Endodermal cell (in vitro differentiated cells): ENCODE measurements at regions not wholly inside any gene's neighbourhood (a gene's known extent, or its start where the extent isn't known, plus 50 kb on each side); places are given as distances from the start of the nearest gene placed in this dataset.

Source experiments
- DNase-seq: peaks from one replicate; pipeline ENCODE4 v3.0.0-alpha.2; 2017
- H3K27ac ChIP-seq: 2 replicates; pipeline ENCODE4 v1.5.1; 2013; ENCODE audit warnings: mild to moderate bottlenecking, low read depth, low read length, moderate library complexity
- H3K27me3 ChIP-seq: 2 replicates; pipeline ENCODE4 v1.6.1; 2013; ENCODE audit warnings: mild to moderate bottlenecking, low read length, moderate library complexity; ENCODE audit not compliant: insufficient read depth, control insufficient read depth, poor library complexity, severe bottlenecking
- H3K36me3 ChIP-seq: 2 replicates; pipeline ENCODE4 v1.7.0; 2013; ENCODE audit warnings: mild to moderate bottlenecking, low read length, moderate library complexity; ENCODE audit not compliant: control insufficient read depth, insufficient read depth
- H3K4me1 ChIP-seq: one replicate; pipeline ENCODE4 v1.7.0; 2013; ENCODE audit warnings: low read length; ENCODE audit not compliant: control insufficient read depth, insufficient read depth
- H3K4me3 ChIP-seq: 2 replicates; pipeline ENCODE4 v1.5.1; 2013; ENCODE audit warnings: mild to moderate bottlenecking, low read length, moderate library complexity
- H3K9ac ChIP-seq: 2 replicates; pipeline ENCODE4 v1.6.1; 2013; ENCODE audit warnings: mild to moderate bottlenecking, low read length, moderate library complexity; ENCODE audit not compliant: poor library complexity, severe bottlenecking; ENCODE audit errors: extremely low read depth
- H3K9me3 ChIP-seq: 2 replicates; pipeline ENCODE4 v1.6.1; 2013; ENCODE audit warnings: mild to moderate bottlenecking, low read length, moderate library complexity; ENCODE audit not compliant: control insufficient read depth
- H3K27ac Mint-ChIP-seq: 2 replicates; pipeline ENCODE4 v1.8.0; 2020; ENCODE audit warnings: mixed read lengths
- H3K27me3 Mint-ChIP-seq: 2 replicates; pipeline ENCODE4 v1.8.0; 2021; ENCODE audit warnings: mild to moderate bottlenecking, mixed read lengths; ENCODE audit not compliant: insufficient read depth
- H3K36me3 Mint-ChIP-seq: 2 replicates; pipeline ENCODE4 v1.8.0; 2020; ENCODE audit warnings: low read depth, mixed read lengths
- H3K4me1 Mint-ChIP-seq: 2 replicates; pipeline ENCODE4 v1.8.0; 2020; ENCODE audit warnings: mixed read lengths
- H3K4me3 Mint-ChIP-seq: 2 replicates; pipeline ENCODE4 v1.8.0; 2020; ENCODE audit warnings: mild to moderate bottlenecking, moderate library complexity, mixed read lengths
- H3K9me3 Mint-ChIP-seq: 2 replicates; pipeline ENCODE4 v1.8.0; 2020; ENCODE audit warnings: mild to moderate bottlenecking, mixed read lengths
- CTCF ChIP-seq: fragments of 200-600 bp; sonication (generic); conservative IDR thresholded peaks from 2 replicates; pipeline ENCODE4 v1.5.0; 2021; ENCODE audit warnings: antibody characterized with exemption, mild to moderate bottlenecking
- WGBS, 2 experiments: methylation state at CpG; one replicate each; pipeline versions ENCODE4 v1.1.5 to v1.1.7; 2013; ENCODE audit warnings: missing lambda C conversion rate in 2 of 2, mixed read lengths in 1 of 2; ENCODE audit not compliant: insufficient coverage in 1 of 2, insufficient read length in 1 of 2; 5-methylcytosine and 5-hydroxymethylcytosine counted together

- no peaks in the 10 kb centered on the region for H3K36me3 ChIP-seq
- no peak overlapping the region for H3K27ac ChIP-seq
- no peaks in the 10 kb centered on the region for H3K4me1 Mint-ChIP-seq
- H3K4me1 ChIP-seq = no peaks in the 10 kb centered on the region
- H3K4me3 Mint-ChIP-seq = no peak overlapping the region
- H3K4me3 ChIP-seq = no peak overlapping the region
- no peak overlapping the region for H3K9ac ChIP-seq
- no peak overlapping the region for H3K27ac Mint-ChIP-seq
- H3K9me3 ChIP-seq = no peaks in the 10 kb centered on the region
- DNase-seq = no peak
- no peaks in the 10 kb centered on the region for H3K27me3 ChIP-seq
- 60 to 85% methylated on average over 1 to 10 of the region's 11 CpGs for WGBS, 2 experiments
- H3K36me3 Mint-ChIP-seq = no peaks in the 10 kb centered on the region
- no peak for TF ChIP-seq CTCF
- no peaks in the 10 kb centered on the region for H3K27me3 Mint-ChIP-seq
- no peaks in the 10 kb centered on the region for H3K9me3 Mint-ChIP-seq
Observed at GRCh38 chr3:193157051-193157450, 84.0 kb upstream of the PLAAT1 start.

GRCh38 chr3:193165431-193166120 lies 75.4 kb upstream of the PLAAT1 start:
- Mint-ChIP-seq H3K27me3 (no peaks in the 10 kb centered on the region), H3K4me1 (peaks cover 4% of the 10 kb centered on the region), H3K9me3 (no peaks in the 10 kb centered on the region), H3K27ac (no peak overlapping the region), H3K36me3 (no peaks in the 10 kb centered on the region), H3K4me3 (no peak overlapping the region)
- no peak overlapping the region for H3K4me3 ChIP-seq
- no peaks in the 10 kb centered on the region for H3K4me1 ChIP-seq
- no peaks in the 10 kb centered on the region for H3K9me3 ChIP-seq
- TF ChIP-seq CTCF = no peak
- DNase-seq = no peak
- no CpG with 5 or more reads among the region's 4 CpGs for WGBS, 2 experiments
- H3K9ac ChIP-seq = no peak overlapping the region
- no peaks in the 10 kb centered on the region for H3K27me3 ChIP-seq
- no peak overlapping the region for H3K27ac ChIP-seq
- H3K36me3 ChIP-seq = no peaks in the 10 kb centered on the region

GRCh38 chr3:193168931-193169330 lies 72.1 kb upstream of the PLAAT1 start:
- H3K4me3 Mint-ChIP-seq = no peak overlapping the region
- DNase-seq = no peak
- no peaks in the 10 kb centered on the region for H3K27me3 ChIP-seq
- H3K9me3 ChIP-seq = no peaks in the 10 kb centered on the region
- no peak for TF ChIP-seq CTCF
- H3K9ac ChIP-seq = no peak overlapping the region
- no peaks in the 10 kb centered on the region for H3K36me3 ChIP-seq
- H3K4me3 ChIP-seq = no peak overlapping the region
- no peaks in the 10 kb centered on the region for H3K4me1 ChIP-seq
- no peaks in the 10 kb centered on the region for H3K36me3 Mint-ChIP-seq
- no peak overlapping the region for H3K27ac Mint-ChIP-seq
- H3K9me3 Mint-ChIP-seq = peaks cover 4% of the 10 kb centered on the region
- H3K27ac ChIP-seq = peak overlapping the region; percentile 52
- H3K4me1 Mint-ChIP-seq = peaks cover 4% of the 10 kb centered on the region
- WGBS, 2 experiments = 60 to 67% methylated on average over 2 of the region's 3 CpGs
- H3K27me3 Mint-ChIP-seq = no peaks in the 10 kb centered on the region
